ENCODE measurements at regions not wholly inside any gene's neighbourhood (a gene's known extent, or its start where the extent isn't known, plus 50 kb on each side); places are given as distances from the start of the nearest gene placed in this dataset.

GRCh38 chr1:232262991-232263390 is 366.9 kb downstream of the SIPA1L2 start:
- H3K14ac ChIP-seq (ENCODE audit: insufficient read depth, low read length) = no peak overlapping the region
- H3K23ac ChIP-seq (ENCODE audit: insufficient read length, low read depth, low read length) = no peak overlapping the region
- H3K27ac Mint-ChIP-seq = no peak overlapping the region
- no peak overlapping the region for H2BK5ac ChIP-seq (ENCODE audit: insufficient read length, low read length)
- H4K5ac ChIP-seq (ENCODE audit: insufficient read length, low read depth, low read length) = no peak overlapping the region
- H3K23me2 ChIP-seq (ENCODE audit: insufficient read length, low read depth, low read length, poor library complexity, severe bottlenecking) = no peaks in the 10 kb centered on the region
- H3K79me1 ChIP-seq (ENCODE audit: insufficient read depth, low read depth, low read length, poor library complexity, severe bottlenecking) = no peaks in the 10 kb centered on the region
- no peak overlapping the region for H2BK12ac ChIP-seq (ENCODE audit: insufficient read length, low read depth, low read length)
- H4K91ac ChIP-seq (ENCODE audit: insufficient read length, low read depth, low read length) = no peak overlapping the region
- no peak overlapping the region for H3T11ph ChIP-seq (ENCODE audit: low read length)
- H2BK20ac ChIP-seq (ENCODE audit: low read depth, low read length, poor library complexity, severe bottlenecking) = no peak overlapping the region
- DNase-seq = no peak
- H3K27ac ChIP-seq (ENCODE audit: insufficient read length, low read depth, low read length) = no peak overlapping the region
- peaks cover 4% of the 10 kb centered on the region; the same call in 1 of the 2 replicates for H3K27me3 ChIP-seq (ENCODE audit: insufficient read depth, low read length)
- no peaks in the 10 kb centered on the region for H3K9me3 ChIP-seq (ENCODE audit: control insufficient read depth, low read depth, low read length)
- no peak for TF ChIP-seq CTCF (conservative IDR thresholded peaks at IDR 0.05)
- no peaks in the 10 kb centered on the region; a peak in 1 of 7 replicates for H3K36me3 Mint-ChIP-seq (ENCODE audit: insufficient read depth in 1 of 3, low read depth in 3 of 3)
- no peaks in the 10 kb centered on the region for H3K79me2 ChIP-seq (ENCODE audit: insufficient read depth, low read length)
- H3K18ac ChIP-seq (ENCODE audit: insufficient read length, low read depth, low read length) = no peak overlapping the region
- H2AFZ ChIP-seq (ENCODE audit: low read length) = no peak overlapping the region
- H3K56ac ChIP-seq (ENCODE audit: insufficient read length, low read depth, low read length) = no peak overlapping the region
- no peaks in the 10 kb centered on the region; the same call in 1 of the 2 replicates for H3K4me1 ChIP-seq (ENCODE audit: insufficient read depth, low read length)
- no peak overlapping the region for H3K4ac ChIP-seq (ENCODE audit: low read depth, low read length)
- H2BK120ac ChIP-seq (ENCODE audit: low read depth, low read length, poor library complexity, severe bottlenecking) = no peak overlapping the region
- H3K4me3 Mint-ChIP-seq = no peak overlapping the region
- H3K27me3 Mint-ChIP-seq (ENCODE audit: low read depth) = peaks cover 55% of the 10 kb centered on the region
- H3K9me3 Mint-ChIP-seq = no peaks in the 10 kb centered on the region
- WGBS (ENCODE audit: extremely low coverage, insufficient read length, low lambda C conversion rate) = no CpG with 5 or more reads among the region's 3 CpGs
- no peak overlapping the region for H2AK5ac ChIP-seq (ENCODE audit: insufficient read length, low read length)
- H2BK15ac ChIP-seq (ENCODE audit: low read depth, low read length) = no peak overlapping the region
- H3K9ac ChIP-seq (ENCODE audit: extremely low read depth, insufficient read length, low read length) = no peak overlapping the region
- no peaks in the 10 kb centered on the region for H4K20me1 ChIP-seq (ENCODE audit: control insufficient read depth, insufficient read depth, insufficient read length)
- no peak overlapping the region for H4K8ac ChIP-seq (replicated peaks; ENCODE audit: insufficient read length, low read depth, low read length)
- H3K4me1 Mint-ChIP-seq = peaks cover 14 to 19% of the 10 kb centered on the region in 2 experiments
- no peak overlapping the region for H3K4me2 ChIP-seq (ENCODE audit: insufficient read depth, insufficient read length, low read length)
